Stimulated activated CD8-positive, alpha-beta memory T cell treated with anti-CD3 and anti-CD28 coated beads, Interleukin-4, amount 100 ng/mL, for 48 hours (primary cell): ENCODE measurements at regions not wholly inside any gene's neighbourhood (a gene's known extent, or its start where the extent isn't known, plus 50 kb on each side); places are given as distances from the start of the nearest gene placed in this dataset.

Experiments used
- DNase-seq: peaks from one replicate; pipeline ENCODE4 v3.0.0-alpha.2; 2020

DNA sequence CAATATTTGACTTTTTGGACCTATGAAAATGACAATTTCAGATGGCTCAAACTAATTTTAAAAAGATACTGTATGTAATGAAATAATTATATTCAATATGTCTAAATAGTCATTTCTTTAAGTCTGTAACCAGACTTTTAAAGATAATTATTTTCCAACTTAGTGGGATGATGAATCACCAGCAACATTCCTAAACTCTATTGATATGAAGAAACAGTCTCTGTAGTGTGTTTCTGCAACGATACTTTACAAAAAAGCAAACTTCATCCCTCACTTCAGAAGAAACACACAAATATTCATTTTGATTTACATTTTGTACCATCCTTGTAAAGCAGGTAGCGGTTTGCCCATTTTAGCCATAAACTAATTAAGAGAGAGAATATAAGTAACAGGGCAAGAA lies 417.4 kb downstream of the EFNB2 start:
- no peak for DNase-seq

DNA sequence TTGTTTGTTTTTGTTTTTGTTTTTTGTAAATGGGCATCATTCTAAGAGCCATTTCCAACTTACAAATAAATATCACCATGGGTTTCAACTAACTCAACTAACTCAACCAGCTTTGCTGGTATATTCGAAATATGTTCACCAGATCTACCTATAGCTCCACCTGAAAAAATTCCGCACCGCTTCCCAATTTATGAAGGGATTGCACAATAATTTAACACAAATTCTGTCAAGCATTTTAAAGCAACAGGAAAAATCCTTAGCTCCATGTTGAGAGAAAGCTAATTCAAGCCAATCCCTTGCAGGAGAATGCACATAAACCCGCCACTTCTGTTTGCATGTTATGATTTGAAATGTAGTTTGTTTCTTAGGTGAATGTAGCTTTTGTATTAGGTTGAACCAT lies 417.8 kb downstream of the EFNB2 start:
- DNase-seq: no peak

- no peak for DNase-seq
Measured at GRCh38 chr13:106117035-106117434, 418.4 kb downstream of the EFNB2 start.

- no peak for DNase-seq
Measured at GRCh38 chr13:106115081-106115480, 420.4 kb downstream of the EFNB2 start.

DNA sequence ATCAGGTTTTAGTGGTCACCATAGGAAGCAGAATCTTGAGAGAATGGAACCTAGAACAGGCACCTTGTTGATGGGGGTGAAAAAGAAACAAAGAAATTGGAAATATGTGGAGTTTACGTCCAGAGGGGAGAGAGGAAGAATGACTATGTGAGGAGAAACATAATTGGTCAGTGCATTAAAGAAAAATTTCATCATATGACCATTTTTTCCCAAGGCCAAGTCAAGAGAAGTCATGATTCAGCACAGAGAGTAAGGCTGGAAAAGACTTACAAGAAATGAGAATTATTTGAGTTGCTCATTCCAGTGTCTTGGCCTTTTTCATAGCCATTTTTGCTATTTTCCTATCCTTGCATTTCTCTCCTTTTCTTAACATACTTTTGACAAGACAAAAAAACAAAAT lies 421.7 kb downstream of the EFNB2 start:
- no peak for DNase-seq

- DNase-seq: no peak
Measured at GRCh38 chr13:106112191-106112590, 423.3 kb downstream of the EFNB2 start.

DNA sequence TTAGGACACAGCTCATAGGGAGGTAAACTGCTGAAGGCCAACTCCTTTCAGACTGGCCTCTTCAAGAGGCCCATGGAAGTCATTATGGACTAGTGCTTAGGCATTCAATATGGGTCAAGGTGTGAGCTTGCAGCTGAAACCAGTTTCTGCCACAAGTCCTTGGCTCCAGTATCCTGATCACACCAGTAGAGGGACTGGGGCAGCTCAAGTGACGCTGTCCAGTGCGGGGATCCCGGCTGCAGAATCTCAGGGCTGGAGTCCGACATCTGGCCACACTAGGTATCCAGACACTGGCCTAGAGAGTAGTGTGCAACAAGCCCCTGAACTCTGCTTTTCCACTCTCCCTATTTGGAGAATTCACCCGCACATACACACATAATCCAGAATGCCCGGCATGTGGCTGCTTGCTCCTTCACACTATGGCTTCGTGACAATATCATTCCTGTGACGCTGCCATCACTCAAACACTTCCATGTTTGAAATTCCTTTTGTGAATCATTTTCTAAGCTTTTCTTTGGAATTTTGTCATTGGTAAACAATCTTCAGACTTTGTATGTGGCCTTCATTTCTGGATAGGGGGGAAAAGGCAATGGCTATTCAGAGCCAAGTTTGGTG lies 425.1 kb downstream of the EFNB2 start:
- no peak for DNase-seq

- DNase-seq: no peak
Measured at GRCh38 chr13:106109391-106109791, 426.1 kb downstream of the EFNB2 start.

DNA sequence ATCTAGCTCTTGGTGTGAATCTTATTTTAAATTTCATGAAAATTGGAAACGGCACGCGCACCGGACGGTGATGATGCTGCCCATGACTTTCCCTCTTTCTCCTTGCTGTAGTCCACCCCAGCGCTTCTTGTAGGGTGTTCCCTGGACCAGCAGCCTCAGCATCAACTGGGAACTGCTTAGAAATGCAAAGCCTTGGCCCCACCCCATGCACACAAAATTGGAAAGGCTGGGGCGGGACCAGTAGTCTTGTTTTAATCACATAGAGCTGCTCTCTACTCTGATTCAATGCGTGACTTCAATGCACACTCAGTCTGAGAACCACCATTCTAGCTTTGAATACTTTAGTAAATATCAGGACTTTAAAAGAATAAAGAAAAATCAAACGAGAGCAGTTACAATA lies 427.1 kb downstream of the EFNB2 start:
- DNase-seq: no peak

GRCh38 chr13:106107061-106107460 lies 428.4 kb downstream of the EFNB2 start:
- DNase-seq: no peak

GRCh38 chr13:106105153-106105552 lies 430.3 kb downstream of the EFNB2 start:
- no peak for DNase-seq

DNA sequence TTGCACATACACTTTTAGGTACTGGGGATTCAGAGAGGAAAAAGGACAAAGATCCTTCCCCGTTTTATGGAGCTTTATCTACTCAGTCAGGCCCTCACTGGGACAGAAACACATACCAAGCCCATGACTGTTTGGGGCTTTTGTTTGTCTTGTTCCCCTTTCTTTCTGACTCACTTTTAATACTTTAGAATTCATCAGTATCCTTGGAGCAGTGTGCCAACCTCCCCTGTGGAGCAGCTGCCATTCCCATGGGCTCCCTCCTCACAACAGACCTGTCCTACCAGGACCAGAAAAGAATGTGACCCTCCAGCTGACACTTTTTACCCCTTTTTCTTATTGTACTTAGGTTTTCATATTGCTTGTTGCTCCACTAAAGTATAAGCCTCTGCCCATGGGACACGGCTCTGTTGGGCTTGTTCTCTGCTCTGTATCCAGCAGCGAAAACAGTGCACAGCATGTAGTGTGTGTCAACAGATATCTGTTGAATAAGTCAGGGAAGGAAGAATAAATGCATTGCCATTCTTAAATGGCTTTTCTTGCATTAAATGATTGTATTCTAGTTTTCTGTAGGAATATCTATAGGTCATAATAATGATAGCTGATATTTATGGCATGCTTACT lies 431.1 kb downstream of the EFNB2 start:
- no peak for DNase-seq

DNA sequence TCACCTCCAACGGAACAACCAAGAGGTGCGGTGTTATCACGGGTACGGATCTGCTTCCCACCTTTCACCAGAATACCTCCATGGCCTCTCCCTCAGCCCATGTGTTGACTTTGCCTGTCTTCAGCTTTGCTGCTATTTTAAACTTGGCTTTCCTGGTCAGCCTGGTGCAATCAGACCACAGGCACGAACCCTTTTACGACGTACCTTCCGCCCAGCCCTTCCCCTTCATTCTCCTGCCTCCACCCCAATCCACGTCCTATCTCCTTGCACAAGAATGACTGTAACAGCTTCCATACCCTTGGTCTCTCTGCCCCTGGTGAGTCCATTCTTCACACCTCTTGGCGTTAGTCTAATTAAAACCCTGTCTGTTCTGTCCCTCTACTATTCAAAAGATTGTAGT lies 431.7 kb downstream of the EFNB2 start:
- no peak for DNase-seq

DNA sequence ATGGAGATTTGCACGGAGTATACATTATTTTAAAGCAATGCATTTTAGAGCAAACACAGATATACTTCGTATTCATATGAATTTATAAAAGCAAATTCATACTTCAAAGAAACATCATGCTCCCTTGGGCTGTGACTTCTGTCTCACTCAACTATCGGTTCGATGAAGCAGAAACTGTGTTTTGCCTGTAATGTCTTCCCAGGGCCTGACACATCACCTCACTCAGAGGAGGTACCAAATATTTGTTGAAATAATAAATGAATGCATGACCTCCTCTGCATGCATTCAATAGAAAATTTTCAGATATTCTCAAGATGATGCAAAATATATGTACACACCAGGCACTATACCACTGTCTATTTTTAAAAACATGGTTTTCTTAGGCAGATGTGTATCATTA lies 432.7 kb downstream of the EFNB2 start:
- no peak for DNase-seq

GRCh38 chr13:106101201-106101600 lies 434.3 kb downstream of the EFNB2 start:
- DNase-seq: no peak

- no peak for DNase-seq
Measured at GRCh38 chr13:106100171-106100919, 435.1 kb downstream of the EFNB2 start.

DNA sequence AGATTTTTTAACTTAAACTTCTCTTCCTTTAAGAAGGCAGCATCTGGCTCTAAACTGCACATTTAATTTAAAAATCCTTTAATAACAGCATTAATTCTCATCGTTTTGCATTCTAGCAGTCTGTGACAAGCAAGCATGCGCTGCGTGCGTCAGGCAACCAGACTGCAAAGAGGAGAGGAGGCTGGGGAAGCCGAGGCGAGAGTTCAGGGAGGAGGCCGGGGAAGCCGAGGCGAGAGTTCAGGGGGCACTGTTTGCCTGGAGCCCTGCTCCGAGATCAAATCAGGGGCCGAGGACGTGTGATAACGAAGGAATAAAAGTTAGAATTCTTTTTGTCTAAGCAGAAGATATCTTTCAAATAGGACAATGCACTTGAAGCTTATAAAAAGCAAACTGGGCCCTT lies 435.7 kb downstream of the EFNB2 start:
- DNase-seq: no peak

DNA sequence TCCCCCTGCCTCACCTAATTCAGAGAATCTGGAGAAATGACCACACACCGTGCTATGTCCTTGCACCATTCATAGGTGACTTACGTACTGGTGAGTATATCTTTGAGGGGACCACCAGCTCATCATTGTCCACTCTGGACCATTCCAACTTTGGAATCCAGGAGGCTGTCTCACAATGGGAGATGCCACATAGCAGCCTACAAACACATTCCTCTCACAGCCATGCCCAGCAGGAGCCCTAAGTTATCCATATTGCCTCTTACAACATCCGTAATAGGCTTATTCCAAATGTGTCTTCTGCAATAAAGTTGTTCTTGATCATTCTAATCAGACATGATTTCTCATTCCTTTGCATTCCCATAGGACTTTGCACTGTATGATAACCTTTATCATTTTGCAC lies 436.7 kb downstream of the EFNB2 start:
- no peak for DNase-seq

DNA sequence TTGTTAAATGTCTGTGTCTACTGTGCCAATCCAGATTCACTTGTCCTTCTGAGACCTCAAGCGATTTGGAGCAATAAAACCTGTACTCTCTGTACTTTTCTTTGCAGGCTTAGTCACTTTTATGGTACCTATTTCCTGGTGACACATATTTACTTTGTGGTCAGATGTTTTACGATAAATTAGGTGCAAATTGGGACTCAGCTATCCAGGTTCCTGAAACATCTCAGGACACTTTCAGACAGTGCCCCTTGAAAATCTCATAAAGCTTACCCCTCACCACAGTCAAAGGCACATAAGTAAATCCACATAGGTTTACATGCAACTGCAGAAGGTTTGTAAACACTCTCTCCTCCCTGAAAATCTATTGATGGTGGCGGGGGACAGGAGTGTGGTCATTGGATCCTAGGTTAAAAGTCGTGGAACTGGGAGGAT lies 438.8 kb downstream of the EFNB2 start:
- DNase-seq: no peak

- no peak for DNase-seq
Measured at GRCh38 chr13:106095919-106096318, 439.5 kb downstream of the EFNB2 start.

DNA sequence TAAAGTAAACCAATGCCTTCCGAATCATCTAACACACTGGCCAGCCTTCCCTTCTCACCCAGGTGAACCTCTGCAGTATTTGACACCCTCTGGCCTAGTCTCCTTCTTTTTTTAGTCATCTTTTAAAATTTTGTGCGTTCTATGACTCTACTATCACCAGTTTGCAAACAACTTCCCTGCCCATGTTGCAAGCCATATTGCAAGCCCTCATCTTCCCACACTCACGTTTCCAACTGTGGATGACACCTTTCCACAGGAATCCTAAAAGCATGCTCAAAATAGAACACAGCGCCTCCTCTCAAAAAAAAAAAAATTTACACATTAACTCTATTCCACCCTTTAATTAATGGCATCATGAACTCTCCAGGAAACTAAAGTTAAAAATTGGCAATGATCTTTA lies 440.1 kb downstream of the EFNB2 start:
- DNase-seq: no peak

- no peak for DNase-seq
Measured at GRCh38 chr13:106090001-106090400, 445.5 kb downstream of the EFNB2 start.

DNA sequence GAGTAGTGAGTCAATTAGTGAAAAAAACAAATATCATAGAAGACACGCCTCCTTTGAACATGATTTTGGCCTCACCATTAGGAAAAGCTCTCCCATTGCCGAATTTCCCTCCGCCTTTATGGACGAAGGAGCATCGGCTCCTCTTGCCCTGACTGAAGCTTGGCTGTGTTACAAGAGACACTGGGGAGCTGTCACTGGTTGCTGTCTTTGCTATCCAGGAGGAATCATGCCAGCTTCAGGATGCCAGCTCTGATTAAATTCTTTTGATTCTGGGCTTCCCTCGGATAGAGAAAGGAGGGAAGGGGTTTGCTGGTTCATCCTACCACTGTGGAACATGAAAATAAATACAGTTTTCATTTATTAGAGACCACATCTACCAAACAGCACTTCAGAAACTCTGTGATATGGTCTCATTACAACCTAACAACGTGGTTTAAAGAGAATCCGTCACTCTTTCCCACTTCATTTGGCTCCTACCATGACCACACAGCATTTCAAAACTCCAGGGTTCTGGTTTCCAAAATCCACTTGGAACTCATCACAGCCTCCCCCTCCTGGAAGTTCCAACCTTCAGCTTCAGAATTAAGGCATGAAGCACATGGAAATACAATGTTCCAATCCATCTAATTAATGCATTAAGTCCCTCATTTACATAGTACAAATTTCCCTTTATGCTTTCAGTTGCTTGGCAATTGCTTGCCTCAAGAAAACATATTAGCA lies 446.0 kb downstream of the EFNB2 start:
- no peak for DNase-seq

DNA sequence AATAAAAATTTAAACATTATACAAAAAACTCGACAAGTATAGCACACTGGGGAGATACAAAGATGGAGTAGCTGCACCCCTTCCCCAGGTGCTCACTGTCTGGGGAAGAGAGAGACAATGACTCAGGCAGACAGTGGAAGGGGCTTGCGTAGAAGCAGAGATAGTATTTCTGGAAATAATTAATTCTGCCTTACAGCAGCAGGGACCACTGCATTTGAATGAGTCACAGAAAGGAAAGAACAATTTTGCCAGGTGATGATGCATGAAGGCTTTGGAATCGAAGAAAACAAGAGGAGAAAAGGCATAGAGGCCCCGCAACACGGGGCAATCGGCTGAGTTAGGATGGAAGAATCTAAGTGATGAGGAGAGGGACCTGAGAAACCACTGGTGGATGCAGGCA lies 447.4 kb downstream of the EFNB2 start:
- DNase-seq: no peak
